Mesothelial cell of epicardium (in vitro differentiated cells): ENCODE measurements at regions not wholly inside any gene's neighbourhood (a gene's known extent, or its start where the extent isn't known, plus 50 kb on each side); places are given as distances from the start of the nearest gene placed in this dataset.
"Not testable (repeated sequence)": the region's sequence is repeated elsewhere in the genome, so short reads cannot be mapped to it uniquely, and the experiment has no call there.

Experiments used
- DNase-seq, 2 experiments: peaks; one replicate each; pipeline ENCODE4 v3.0.0; 2021; ENCODE audit warnings: low spot score in 2 of 2; ENCODE audit not compliant: unreplicated experiment in 2 of 2
- H3K27ac Mint-ChIP-seq: 2 replicates; pipeline ENCODE4 v1.8.0; 2021; ENCODE audit warnings: mixed read lengths
- H3K27me3 Mint-ChIP-seq: 2 replicates; pipeline ENCODE4 v1.8.0; 2021; ENCODE audit warnings: low read depth, mixed read lengths
- H3K36me3 Mint-ChIP-seq: 2 replicates; pipeline ENCODE4 v1.8.0; 2021; ENCODE audit warnings: mixed read lengths
- H3K4me1 Mint-ChIP-seq: 2 replicates; pipeline ENCODE4 v1.8.0; 2021; ENCODE audit warnings: mixed read lengths
- H3K4me3 Mint-ChIP-seq: 2 replicates; pipeline ENCODE4 v1.8.0; 2021; ENCODE audit warnings: mild to moderate bottlenecking, moderate library complexity, mixed read lengths
- H3K9me3 Mint-ChIP-seq: 2 replicates; pipeline ENCODE4 v1.8.0; 2021; ENCODE audit warnings: mixed read lengths
- TF ChIP-seq, protein P1 (sequence below): fragments of 200-600 bp; sonication (generic); IDR thresholded peaks from one replicate; pipeline ENCODE4 v1.5.0; 2021; ENCODE audit warnings: antibody characterized with exemption; ENCODE audit not compliant: unreplicated experiment

- no peak for DNase-seq
- Mint-ChIP-seq H3K4me3 (no peak overlapping the region), H3K9me3 (peaks cover 47% of the 10 kb centered on the region), H3K27ac (no peak overlapping the region), H3K27me3 (no peaks in the 10 kb centered on the region), H3K36me3 (peaks cover 7% of the 10 kb centered on the region), H3K4me1 (no peaks in the 10 kb centered on the region)
- TF ChIP-seq, protein P1, sequence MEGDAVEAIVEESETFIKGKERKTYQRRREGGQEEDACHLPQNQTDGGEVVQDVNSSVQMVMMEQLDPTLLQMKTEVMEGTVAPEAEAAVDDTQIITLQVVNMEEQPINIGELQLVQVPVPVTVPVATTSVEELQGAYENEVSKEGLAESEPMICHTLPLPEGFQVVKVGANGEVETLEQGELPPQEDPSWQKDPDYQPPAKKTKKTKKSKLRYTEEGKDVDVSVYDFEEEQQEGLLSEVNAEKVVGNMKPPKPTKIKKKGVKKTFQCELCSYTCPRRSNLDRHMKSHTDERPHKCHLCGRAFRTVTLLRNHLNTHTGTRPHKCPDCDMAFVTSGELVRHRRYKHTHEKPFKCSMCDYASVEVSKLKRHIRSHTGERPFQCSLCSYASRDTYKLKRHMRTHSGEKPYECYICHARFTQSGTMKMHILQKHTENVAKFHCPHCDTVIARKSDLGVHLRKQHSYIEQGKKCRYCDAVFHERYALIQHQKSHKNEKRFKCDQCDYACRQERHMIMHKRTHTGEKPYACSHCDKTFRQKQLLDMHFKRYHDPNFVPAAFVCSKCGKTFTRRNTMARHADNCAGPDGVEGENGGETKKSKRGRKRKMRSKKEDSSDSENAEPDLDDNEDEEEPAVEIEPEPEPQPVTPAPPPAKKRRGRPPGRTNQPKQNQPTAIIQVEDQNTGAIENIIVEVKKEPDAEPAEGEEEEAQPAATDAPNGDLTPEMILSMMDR: no peak
Measured at GRCh38 chr20:30484009-30484748, 773.3 kb upstream of the DEFB115 start.

DNA sequence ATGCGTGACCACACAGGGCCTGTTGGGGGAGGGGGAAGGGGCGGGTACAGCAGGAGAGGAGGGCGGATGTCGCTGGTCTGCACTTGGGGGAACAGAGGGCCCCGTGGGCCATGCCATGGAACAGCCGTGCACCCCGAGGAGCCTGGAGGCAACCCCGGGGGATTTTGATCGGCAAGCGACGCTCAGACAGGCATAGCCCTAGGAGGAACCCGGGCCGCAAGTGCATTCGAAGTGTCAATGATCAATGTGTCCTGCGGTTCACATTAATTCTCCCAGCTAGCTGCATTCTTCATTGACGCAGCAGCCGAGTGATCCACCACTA, 772.8 kb upstream of the DEFB115 start:
- Mint-ChIP-seq H3K27ac (no peak overlapping the region), H3K4me3 (no peak overlapping the region), H3K36me3 (peaks cover 7% of the 10 kb centered on the region), H3K9me3 (peaks cover 44% of the 10 kb centered on the region), H3K27me3 (no peaks in the 10 kb centered on the region), H3K4me1 (no peaks in the 10 kb centered on the region)
- DNase-seq: no peak
- TF ChIP-seq, protein P1: no peak

DNA sequence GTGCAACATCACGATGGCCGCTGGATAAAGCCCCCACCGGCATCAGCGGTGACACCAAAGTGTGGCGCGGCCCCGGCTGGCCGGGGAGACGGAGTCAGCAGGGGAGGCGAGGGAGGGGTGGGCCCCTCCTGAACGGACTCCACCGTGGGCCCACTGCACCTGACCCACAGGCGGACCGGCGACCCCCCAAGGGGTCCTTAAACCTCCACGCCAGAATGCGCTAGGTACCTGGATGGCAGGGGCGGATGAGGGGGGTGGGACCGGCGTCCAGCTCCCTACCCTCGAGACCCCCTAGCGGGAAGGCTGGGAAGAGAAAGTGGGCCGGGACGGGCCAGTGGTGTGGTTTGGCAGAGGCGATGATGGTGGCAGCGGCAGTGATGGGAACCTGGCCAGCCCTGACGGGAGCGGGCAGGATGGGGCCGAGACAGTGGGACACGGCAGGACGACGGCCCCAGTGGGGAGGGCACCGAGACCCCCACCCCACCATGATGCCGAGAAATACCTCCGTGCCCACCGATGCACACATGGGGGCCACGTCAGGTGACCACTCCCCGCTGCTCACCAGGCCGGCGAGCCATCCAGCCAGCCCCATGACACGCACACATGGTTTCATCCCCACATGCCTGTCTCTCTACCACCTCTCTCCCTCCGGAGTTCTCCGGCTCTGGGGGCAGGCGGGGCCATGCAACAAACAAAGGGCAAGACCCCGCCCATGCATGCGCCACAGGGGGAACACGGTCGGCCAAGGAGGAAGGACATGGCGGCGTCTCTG, 771.9 kb upstream of the DEFB115 start:
- TF ChIP-seq, protein P1: no peak
- Mint-ChIP-seq H3K4me3 (no peak overlapping the region), H3K27me3 (no peaks in the 10 kb centered on the region), H3K27ac (no peak overlapping the region), H3K4me1 (no peaks in the 10 kb centered on the region), H3K36me3 (peaks cover 7% of the 10 kb centered on the region), H3K9me3 (peaks cover 36% of the 10 kb centered on the region)
- no peak for DNase-seq

DNA sequence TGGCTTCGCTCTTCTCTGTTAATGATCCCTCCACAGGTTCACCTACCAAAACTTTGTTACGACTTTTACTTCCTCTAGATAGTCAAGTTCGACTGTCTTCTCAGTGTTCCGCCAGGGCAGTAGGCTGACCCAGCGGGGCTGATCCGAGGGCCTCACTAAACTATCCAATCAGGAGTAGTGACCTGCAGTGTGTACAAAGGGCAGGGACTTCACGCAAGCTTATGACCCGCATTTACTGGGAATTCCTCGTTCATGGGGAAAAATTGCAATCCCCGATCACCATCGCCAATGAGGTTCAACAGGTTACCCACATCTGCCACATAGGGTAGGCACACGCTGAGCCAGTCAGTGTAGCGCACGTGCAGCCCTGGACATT, 771.4 kb upstream of the DEFB115 start:
- DNase-seq: no peak
- TF ChIP-seq, protein P1: no peak
- H3K4me1 Mint-ChIP-seq: no peaks in the 10 kb centered on the region
- H3K27me3 Mint-ChIP-seq: no peaks in the 10 kb centered on the region
- H3K36me3 Mint-ChIP-seq: peaks cover 7% of the 10 kb centered on the region
- no peak overlapping the region for H3K4me3 Mint-ChIP-seq
- peaks cover 37% of the 10 kb centered on the region for H3K9me3 Mint-ChIP-seq
- H3K27ac Mint-ChIP-seq: no peak overlapping the region

DNA sequence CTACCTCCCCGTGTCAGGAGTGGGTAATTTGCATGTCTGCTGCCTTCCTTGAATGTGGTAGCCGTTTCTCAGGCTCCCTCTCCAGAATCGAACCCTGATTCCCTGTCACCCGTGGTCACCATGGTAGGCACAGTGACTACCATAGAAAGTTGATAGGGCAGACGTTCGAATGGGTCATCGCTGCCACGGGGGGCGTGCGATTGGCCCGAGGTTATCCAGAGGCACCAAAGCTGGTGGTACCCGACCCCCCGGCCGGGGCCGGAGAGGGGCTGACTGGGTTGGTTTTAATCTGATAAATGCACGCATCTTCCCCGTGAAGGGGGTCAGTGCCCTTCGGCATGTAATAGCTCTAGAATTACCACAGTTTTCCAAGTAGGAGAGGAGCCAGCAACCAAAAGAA, 770.0 kb upstream of the DEFB115 start:
- peaks cover 28% of the 10 kb centered on the region for H3K9me3 Mint-ChIP-seq
- not testable (repeated sequence) for H3K4me1 Mint-ChIP-seq, H3K27me3 Mint-ChIP-seq, H3K27ac Mint-ChIP-seq, H3K36me3 Mint-ChIP-seq, DNase-seq, H3K4me3 Mint-ChIP-seq
